Fibroblast of lung (primary cell): ENCODE measurements at regions not wholly inside any gene's neighbourhood (a gene's known extent, or its start where the extent isn't known, plus 50 kb on each side); places are given as distances from the start of the nearest gene placed in this dataset.

ENCODE experiments used
- DNase-seq, 2 donors: peaks; one replicate each; pipeline versions ENCODE4 v3.0.0 to v3.0.0-alpha.2; 2010; ENCODE audit warnings: low read depth in 2 of 2
- H2AFZ ChIP-seq: 2 replicates; pipeline ENCODE4 v1.5.1; 2012; ENCODE audit warnings: low read length, control low read depth, inconsistent platforms
- H3K27ac ChIP-seq: 2 replicates; pipeline ENCODE4 v1.5.1; 2011; ENCODE audit warnings: low read length, control low read depth; ENCODE audit not compliant: insufficient read depth
- H3K27me3 ChIP-seq: 2 replicates; pipeline ENCODE4 v1.5.1; 2011; ENCODE audit warnings: mild to moderate bottlenecking, low read length; ENCODE audit not compliant: control insufficient read depth, insufficient read depth
- H3K36me3 ChIP-seq: 2 replicates; pipeline ENCODE4 v1.5.1; 2011; ENCODE audit warnings: low read length; ENCODE audit not compliant: control insufficient read depth, insufficient read depth
- H3K4me1 ChIP-seq: 2 replicates; pipeline ENCODE4 v1.5.1; 2011; ENCODE audit warnings: low read length; ENCODE audit not compliant: control insufficient read depth, insufficient read depth; ENCODE audit errors: extremely low read depth
- H3K4me2 ChIP-seq: 2 replicates; pipeline ENCODE4 v1.5.1; 2011; ENCODE audit warnings: low read length, control low read depth; ENCODE audit not compliant: insufficient read depth; ENCODE audit errors: extremely low read depth
- H3K4me3 ChIP-seq, 4 experiments: fragments of 200-600 bp in 1 of 4; sonication (generic) in 1 of 4; replicated peaks in 1 of 4; 2 replicates each; pipeline ENCODE4 v1.5.1; 2011 to 2016; ENCODE audit warnings: low read length in 4 of 4, low read depth in 3 of 4, mild to moderate bottlenecking in 3 of 4, control low read depth in 2 of 4, inconsistent platforms in 1 of 4, mixed read lengths in 1 of 4; ENCODE audit not compliant: insufficient read depth in 1 of 4; ENCODE audit errors: control extremely low read depth in 1 of 4
- H3K79me2 ChIP-seq: 2 replicates; pipeline ENCODE4 v1.5.1; 2012; ENCODE audit warnings: mild to moderate bottlenecking, low read length, inconsistent platforms; ENCODE audit not compliant: control insufficient read depth, insufficient read depth
- H3K9ac ChIP-seq: 2 replicates; pipeline ENCODE4 v1.5.1; 2011; ENCODE audit warnings: mild to moderate bottlenecking, low read length, control low read depth; ENCODE audit not compliant: insufficient read depth
- H3K9me3 ChIP-seq: 2 replicates; pipeline ENCODE4 v1.5.1; 2012; ENCODE audit warnings: low read depth, low read length; ENCODE audit not compliant: control insufficient read depth, insufficient read depth
- H4K20me1 ChIP-seq: 2 replicates; pipeline ENCODE4 v1.5.1; 2011; ENCODE audit warnings: low read length; ENCODE audit not compliant: control insufficient read depth, insufficient read depth; ENCODE audit errors: extremely low read depth
- CTCF ChIP-seq, 2 donors: IDR thresholded peaks in 1 of 2; conservative IDR thresholded peaks in 1 of 2; 1 replicate in 1 of 2; 2 replicates in 1 of 2; pipeline ENCODE4 v1.5.1; 2011 to 2012; ENCODE audit warnings: low read length in 2 of 2, control low read depth in 1 of 2, inconsistent platforms in 1 of 2, low read depth in 1 of 2, mild to moderate bottlenecking in 1 of 2
- EZH2 ChIP-seq: IDR thresholded peaks from 2 replicates; pipeline ENCODE4 v1.5.1; 2012; ENCODE audit warnings: low read length, control low read depth, mild to moderate bottlenecking; ENCODE audit errors: missing control alignments

GRCh38 chr2:34045101-34045655 lies 446.1 kb upstream of the FAM98A start:
- Histone ChIP-seq H3K4me2 (no peak overlapping the region), H3K79me2 (no peaks in the 10 kb centered on the region), H3K4me1 (no peaks in the 10 kb centered on the region), H3K9ac (no peak overlapping the region), H3K36me3 (no peaks in the 10 kb centered on the region), H3K27ac (no peak overlapping the region), H3K9me3 (no peaks in the 10 kb centered on the region), H2AFZ (no peak overlapping the region), H3K27me3 (no peaks in the 10 kb centered on the region), H4K20me1 (no peaks in the 10 kb centered on the region), H3K4me3 (no peak overlapping the region)
- DNase-seq, result no peak
- TF ChIP-seq CTCF (conservative IDR thresholded peaks at IDR 0.05 in 1 of 2, IDR thresholded peaks at IDR 0.05 in 1 of 2; ENCODE audit: low read depth in 1 of 2, low read length in 2 of 2), result no peak
- no peak for TF ChIP-seq EZH2

- Histone ChIP-seq H3K36me3 (no peaks in the 10 kb centered on the region), H3K9ac (no peak overlapping the region), H3K27ac (no peak overlapping the region), H3K79me2 (no peaks in the 10 kb centered on the region), H3K4me1 (no peaks in the 10 kb centered on the region), H3K4me3 (no peak overlapping the region), H4K20me1 (no peaks in the 10 kb centered on the region), H3K9me3 (no peaks in the 10 kb centered on the region), H2AFZ (no peak overlapping the region), H3K27me3 (no peaks in the 10 kb centered on the region), H3K4me2 (no peak overlapping the region)
- no peak for DNase-seq
- TF ChIP-seq EZH2, result no peak
- TF ChIP-seq CTCF (conservative IDR thresholded peaks at IDR 0.05 in 1 of 2, IDR thresholded peaks at IDR 0.05 in 1 of 2; ENCODE audit: low read depth in 1 of 2, low read length in 2 of 2), result no peak
Observed at GRCh38 chr2:34037886-34038285, 438.8 kb upstream of the FAM98A start.

GRCh38 chr2:34037157-34037556 lies 438.1 kb upstream of the FAM98A start:
- H2AFZ ChIP-seq, result no peak overlapping the region
- H3K9me3 ChIP-seq, result no peaks in the 10 kb centered on the region
- H3K27ac ChIP-seq, result no peak overlapping the region
- H3K79me2 ChIP-seq, result no peaks in the 10 kb centered on the region
- no peaks in the 10 kb centered on the region for H4K20me1 ChIP-seq
- no peak overlapping the region for H3K9ac ChIP-seq
- H3K36me3 ChIP-seq, result no peaks in the 10 kb centered on the region
- no peak for DNase-seq
- TF ChIP-seq EZH2, result no peak
- no peak for TF ChIP-seq CTCF (conservative IDR thresholded peaks at IDR 0.05 in 1 of 2, IDR thresholded peaks at IDR 0.05 in 1 of 2; ENCODE audit: low read depth in 1 of 2, low read length in 2 of 2)
- no peak overlapping the region for H3K4me2 ChIP-seq
- H3K27me3 ChIP-seq, result no peaks in the 10 kb centered on the region
- no peaks in the 10 kb centered on the region for H3K4me1 ChIP-seq
- H3K4me3 ChIP-seq, result no peak overlapping the region
